ENCODE measurements at regions not wholly inside any gene's neighbourhood (a gene's known extent, or its start where the extent isn't known, plus 50 kb on each side); places are given as distances from the start of the nearest gene placed in this dataset.

DNA sequence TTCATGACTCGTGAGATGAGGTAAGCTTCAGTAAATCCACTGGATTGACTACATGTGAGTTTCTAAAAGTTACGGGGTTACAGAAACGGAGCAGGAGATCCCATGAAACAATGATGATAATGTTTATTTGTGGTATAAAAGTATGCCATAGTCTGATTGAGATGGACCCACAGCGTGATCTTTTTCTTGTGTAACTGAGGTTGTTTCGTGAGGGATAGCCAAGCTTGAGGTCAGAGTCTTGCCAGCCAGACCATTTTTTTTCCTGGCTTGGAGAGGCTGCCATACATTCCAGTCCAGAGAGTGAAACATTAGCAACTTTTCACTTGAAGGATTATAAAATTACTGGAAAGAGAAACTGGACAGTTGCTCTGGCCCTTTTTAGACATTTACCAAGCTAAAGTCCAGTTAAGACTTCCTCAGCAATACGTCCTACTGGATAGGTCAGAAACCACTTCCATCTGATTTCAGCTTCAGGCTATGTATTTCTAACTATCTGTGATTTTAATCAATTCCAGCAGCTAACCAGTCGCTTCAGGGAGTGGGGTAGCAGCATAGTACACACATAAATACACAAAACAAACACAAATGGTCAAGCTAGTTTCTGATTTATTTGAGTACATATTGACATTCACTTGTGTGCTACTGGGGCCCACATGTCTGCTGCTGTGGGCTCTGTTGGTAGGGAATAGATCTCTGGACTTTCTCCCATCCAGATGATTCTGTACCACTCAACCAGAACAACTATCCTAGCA is 194.6 kb downstream of the POSTN start:
- Histone ChIP-seq H2AK5ac (ENCODE audit: low read depth, low read length) (no peak overlapping the region), H3K79me1 (ENCODE audit: low read depth, low read length) (no peaks in the 10 kb centered on the region), H3K9me3 (replicated peaks in 1 of 2; ENCODE audit: control insufficient read depth in 2 of 2, insufficient read depth in 1 of 2, low read depth in 1 of 2, low read length in 2 of 2) (no peaks in the 10 kb centered on the region), H2BK15ac (ENCODE audit: low read length) (no peak overlapping the region), H3K23ac (ENCODE audit: low read depth, low read length, poor library complexity) (no peak overlapping the region), H2BK120ac (ENCODE audit: low read depth, low read length) (no peak overlapping the region), H3K9ac (ENCODE audit: low read depth, low read length, poor library complexity) (no peak overlapping the region), H3K18ac (ENCODE audit: low read length) (no peak overlapping the region), H2BK12ac (ENCODE audit: low read length) (no peak overlapping the region), H3K4me2 (ENCODE audit: insufficient read depth, low read length, poor library complexity, severe bottlenecking) (no peak overlapping the region), H3K4me1 (ENCODE audit: control insufficient read depth in 2 of 2, insufficient read depth in 1 of 2, low read depth in 1 of 2, low read length in 2 of 2) (peaks cover 0 to 2% of the 10 kb centered on the region in 2 donors), H3K36me3 (replicated peaks in 1 of 2; ENCODE audit: control insufficient read depth in 2 of 2, insufficient read depth in 2 of 2, low read length in 2 of 2) (no peaks in the 10 kb centered on the region), H2BK5ac (ENCODE audit: low read length) (no peak overlapping the region), H4K91ac (ENCODE audit: low read depth, low read length, poor library complexity) (no peak overlapping the region), H3K4me3 (ENCODE audit: low read length in 2 of 2) (no peak overlapping the region), H3K27me3 (ENCODE audit: control insufficient read depth in 3 of 3, insufficient read depth in 3 of 3, low read depth in 1 of 3, low read length in 3 of 3) (no peaks in the 10 kb centered on the region), H3K4ac (ENCODE audit: low read length) (no peak overlapping the region), H4K8ac (ENCODE audit: low read depth, low read length) (no peak overlapping the region), H3K27ac (replicated peaks; ENCODE audit: low read length) (no peak overlapping the region), H2AFZ (ENCODE audit: low read length) (no peak overlapping the region), H3K14ac (ENCODE audit: low read length) (no peak overlapping the region)
- no peak for DNase-seq (ENCODE audit: low spot score)
- WGBS, 2 donors (ENCODE audit: extremely low coverage in 2 of 2, insufficient read length in 2 of 2, insufficient replicate concordance in 1 of 2): no CpG with 5 or more reads among the region's 7 CpGs

DNA sequence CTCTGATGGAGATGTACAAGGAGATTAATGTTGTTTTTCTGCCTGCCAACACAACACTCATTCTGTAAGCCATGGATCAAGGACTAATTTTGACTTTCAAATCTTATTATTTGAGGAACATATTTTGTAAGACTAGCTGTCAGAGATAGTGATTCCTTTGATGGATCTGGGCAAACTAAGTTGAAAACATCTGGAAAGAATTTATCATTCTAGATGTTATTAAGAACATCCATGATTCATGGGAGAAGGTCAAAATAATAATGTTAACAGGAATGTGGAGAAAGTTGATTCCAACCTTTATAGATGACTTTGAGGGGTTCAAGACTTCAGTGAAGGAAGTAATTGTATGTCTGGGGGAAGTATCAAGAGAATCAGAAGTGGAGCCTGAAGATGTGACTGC is 196.8 kb downstream of the POSTN start:
- no peak for DNase-seq (ENCODE audit: low spot score)
- H4K91ac ChIP-seq (ENCODE audit: low read depth, low read length, poor library complexity): no peak overlapping the region
- H3K36me3 ChIP-seq (replicated peaks in 1 of 2; ENCODE audit: control insufficient read depth in 2 of 2, insufficient read depth in 2 of 2, low read length in 2 of 2): no peaks in the 10 kb centered on the region
- no peaks in the 10 kb centered on the region for H3K4me1 ChIP-seq (ENCODE audit: control insufficient read depth in 2 of 2, insufficient read depth in 1 of 2, low read depth in 1 of 2, low read length in 2 of 2)
- H3K4me3 ChIP-seq (ENCODE audit: low read length in 2 of 2): no peak overlapping the region
- H3K79me1 ChIP-seq (ENCODE audit: low read depth, low read length): no peaks in the 10 kb centered on the region
- H2BK120ac ChIP-seq (ENCODE audit: low read depth, low read length): no peak overlapping the region
- H3K4me2 ChIP-seq (ENCODE audit: insufficient read depth, low read length, poor library complexity, severe bottlenecking): no peak overlapping the region
- no peak overlapping the region for H3K14ac ChIP-seq (ENCODE audit: low read length)
- no peak overlapping the region for H4K8ac ChIP-seq (ENCODE audit: low read depth, low read length)
- H3K9ac ChIP-seq (ENCODE audit: low read depth, low read length, poor library complexity): no peak overlapping the region
- H3K18ac ChIP-seq (ENCODE audit: low read length): no peak overlapping the region
- no peaks in the 10 kb centered on the region for H3K9me3 ChIP-seq (replicated peaks in 1 of 2; ENCODE audit: control insufficient read depth in 2 of 2, insufficient read depth in 1 of 2, low read depth in 1 of 2, low read length in 2 of 2)
- no peak overlapping the region for H2AFZ ChIP-seq (ENCODE audit: low read length)
- no peak overlapping the region for H2BK12ac ChIP-seq (ENCODE audit: low read length)
- no peak overlapping the region for H3K4ac ChIP-seq (ENCODE audit: low read length)
- H2AK5ac ChIP-seq (ENCODE audit: low read depth, low read length): no peak overlapping the region
- no peak overlapping the region for H3K23ac ChIP-seq (ENCODE audit: low read depth, low read length, poor library complexity)
- no peak overlapping the region for H2BK15ac ChIP-seq (ENCODE audit: low read length)
- H2BK5ac ChIP-seq (ENCODE audit: low read length): no peak overlapping the region
- H3K27ac ChIP-seq (replicated peaks; ENCODE audit: low read length): no peak overlapping the region
- no peaks in the 10 kb centered on the region for H3K27me3 ChIP-seq (ENCODE audit: control insufficient read depth in 3 of 3, insufficient read depth in 3 of 3, low read depth in 1 of 3, low read length in 3 of 3)

DNA sequence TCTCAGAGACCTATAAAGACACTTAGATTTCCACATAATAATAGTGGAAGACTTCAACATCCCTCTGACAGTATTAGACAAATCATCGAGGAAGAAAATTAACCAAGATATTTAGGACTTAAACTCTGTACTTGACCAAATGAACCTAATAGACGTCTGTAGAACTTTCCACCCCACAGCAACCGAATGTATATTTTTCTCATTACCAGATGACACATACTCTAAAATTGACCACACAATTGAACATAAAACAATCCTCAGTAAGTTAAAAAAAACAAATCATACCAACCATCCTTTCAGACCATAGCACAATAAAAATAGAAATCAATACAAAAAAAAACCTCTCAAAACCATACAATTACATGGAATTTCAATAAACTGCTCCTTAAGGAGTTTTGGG is 201.0 kb downstream of the POSTN start:
- Histone ChIP-seq H2AK5ac (ENCODE audit: low read depth, low read length) (no peak overlapping the region), H2BK5ac (ENCODE audit: low read length) (no peak overlapping the region), H3K9ac (ENCODE audit: low read depth, low read length, poor library complexity) (no peak overlapping the region), H3K9me3 (replicated peaks in 1 of 2; ENCODE audit: control insufficient read depth in 2 of 2, insufficient read depth in 1 of 2, low read depth in 1 of 2, low read length in 2 of 2) (no peaks in the 10 kb centered on the region), H4K91ac (ENCODE audit: low read depth, low read length, poor library complexity) (no peak overlapping the region), H3K4me2 (ENCODE audit: insufficient read depth, low read length, poor library complexity, severe bottlenecking) (no peak overlapping the region), H3K18ac (ENCODE audit: low read length) (no peak overlapping the region), H3K4ac (ENCODE audit: low read length) (no peak overlapping the region), H2AFZ (ENCODE audit: low read length) (no peak overlapping the region), H3K79me1 (ENCODE audit: low read depth, low read length) (no peaks in the 10 kb centered on the region), H3K4me3 (ENCODE audit: low read length in 2 of 2) (no peak overlapping the region), H2BK15ac (ENCODE audit: low read length) (no peak overlapping the region), H2BK12ac (ENCODE audit: low read length) (no peak overlapping the region), H3K23ac (ENCODE audit: low read depth, low read length, poor library complexity) (no peak overlapping the region), H3K14ac (ENCODE audit: low read length) (no peak overlapping the region), H3K27ac (replicated peaks; ENCODE audit: low read length) (no peak overlapping the region), H3K36me3 (replicated peaks in 1 of 2; ENCODE audit: control insufficient read depth in 2 of 2, insufficient read depth in 2 of 2, low read length in 2 of 2) (no peaks in the 10 kb centered on the region), H4K8ac (ENCODE audit: low read depth, low read length) (no peak overlapping the region), H3K27me3 (ENCODE audit: control insufficient read depth in 3 of 3, insufficient read depth in 3 of 3, low read depth in 1 of 3, low read length in 3 of 3) (no peaks in the 10 kb centered on the region), H3K4me1 (ENCODE audit: control insufficient read depth in 2 of 2, insufficient read depth in 1 of 2, low read depth in 1 of 2, low read length in 2 of 2) (no peaks in the 10 kb centered on the region), H2BK120ac (ENCODE audit: low read depth, low read length) (no peak overlapping the region)
- DNase-seq (ENCODE audit: low spot score): no peak
- no CpG with 5 or more reads among the region's 3 CpGs for WGBS, 2 donors (ENCODE audit: extremely low coverage in 2 of 2, insufficient read length in 2 of 2, insufficient replicate concordance in 1 of 2)

DNA sequence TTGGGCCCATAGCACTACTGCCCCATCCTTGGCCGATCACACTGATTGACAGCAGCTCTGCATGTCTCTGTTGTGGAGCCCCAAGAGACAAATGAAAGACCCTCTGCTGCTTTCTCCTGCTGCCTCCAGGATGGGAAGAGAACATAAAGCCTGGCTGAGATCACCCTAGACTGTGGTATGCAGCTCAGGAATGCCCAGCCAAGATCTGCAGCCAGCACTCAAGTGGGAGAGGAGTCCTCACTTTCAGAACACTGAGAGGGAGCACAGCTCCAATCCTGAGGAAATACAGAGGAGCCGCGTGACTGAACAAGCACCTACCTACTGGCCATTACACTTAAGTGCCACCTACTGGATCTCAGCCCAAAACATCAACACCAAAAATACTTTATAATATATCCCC is 203.0 kb downstream of the POSTN start:
- Histone ChIP-seq H2AK5ac (ENCODE audit: low read depth, low read length) (no peak overlapping the region), H3K9ac (ENCODE audit: low read depth, low read length, poor library complexity) (no peak overlapping the region), H3K9me3 (replicated peaks in 1 of 2; ENCODE audit: control insufficient read depth in 2 of 2, insufficient read depth in 1 of 2, low read depth in 1 of 2, low read length in 2 of 2) (no peaks in the 10 kb centered on the region), H2BK120ac (ENCODE audit: low read depth, low read length) (no peak overlapping the region), H3K4me2 (ENCODE audit: insufficient read depth, low read length, poor library complexity, severe bottlenecking) (no peak overlapping the region), H3K79me1 (ENCODE audit: low read depth, low read length) (no peaks in the 10 kb centered on the region), H3K4me3 (ENCODE audit: low read length in 2 of 2) (no peak overlapping the region), H2AFZ (ENCODE audit: low read length) (no peak overlapping the region), H3K4me1 (ENCODE audit: control insufficient read depth in 2 of 2, insufficient read depth in 1 of 2, low read depth in 1 of 2, low read length in 2 of 2) (no peaks in the 10 kb centered on the region), H3K27ac (replicated peaks; ENCODE audit: low read length) (no peak overlapping the region), H4K91ac (ENCODE audit: low read depth, low read length, poor library complexity) (no peak overlapping the region), H3K14ac (ENCODE audit: low read length) (no peak overlapping the region), H3K18ac (ENCODE audit: low read length) (no peak overlapping the region), H3K36me3 (replicated peaks in 1 of 2; ENCODE audit: control insufficient read depth in 2 of 2, insufficient read depth in 2 of 2, low read length in 2 of 2) (no peaks in the 10 kb centered on the region), H2BK12ac (ENCODE audit: low read length) (no peak overlapping the region), H4K8ac (ENCODE audit: low read depth, low read length) (no peak overlapping the region), H3K23ac (ENCODE audit: low read depth, low read length, poor library complexity) (no peak overlapping the region), H2BK5ac (ENCODE audit: low read length) (no peak overlapping the region), H3K4ac (ENCODE audit: low read length) (no peak overlapping the region), H2BK15ac (ENCODE audit: low read length) (no peak overlapping the region), H3K27me3 (ENCODE audit: control insufficient read depth in 3 of 3, insufficient read depth in 3 of 3, low read depth in 1 of 3, low read length in 3 of 3) (no peaks in the 10 kb centered on the region)
- WGBS, 2 donors (ENCODE audit: extremely low coverage in 2 of 2, insufficient read length in 2 of 2, insufficient replicate concordance in 1 of 2): no CpG with 5 or more reads among the region's 3 CpGs
- DNase-seq (ENCODE audit: low spot score): no peak
